ENCODE measurements at regions not wholly inside any gene's neighbourhood (a gene's known extent, or its start where the extent isn't known, plus 50 kb on each side); places are given as distances from the start of the nearest gene placed in this dataset.
"Not testable (repeated sequence)": the region's sequence is repeated elsewhere in the genome, so short reads cannot be mapped to it uniquely, and the experiment has no call there.

- H3K4me1 ChIP-seq (ENCODE audit: control insufficient read depth in 1 of 2, insufficient read depth in 2 of 2, low read length in 2 of 2); H3K27me3 ChIP-seq (ENCODE audit: insufficient read depth, low read length); H2AFZ ChIP-seq (ENCODE audit: low read depth, low read length, poor library complexity, severe bottlenecking); RAD21 ChIA-PET (ENCODE audit: low non-redundant PET in 1 of 2, low total read pairs in 2 of 2, uncharacterized antibody in 2 of 2, unreplicated experiment in 2 of 2); DNase-seq (ENCODE audit: low read depth, low spot score); H3K27ac ChIP-seq (ENCODE audit: low read depth, low read length); H3K9me3 ChIP-seq (ENCODE audit: control insufficient read depth in 1 of 2, insufficient read depth in 1 of 2, low read depth in 1 of 2, low read length in 2 of 2); H3K4me3 ChIP-seq (replicated peaks in 1 of 2; ENCODE audit: low read depth in 1 of 2, low read length in 2 of 2); H3K9ac ChIP-seq (ENCODE audit: low read length); intact Hi-C loops (cut with micrococcal nuclease); POLR2A ChIA-PET; H3K79me2 ChIP-seq (ENCODE audit: insufficient read depth, low read length); ATAC-seq; BruUV-seq (replicated peaks); H4K20me1 ChIP-seq (ENCODE audit: insufficient read depth); H3K4me2 ChIP-seq (ENCODE audit: low read length); H3K36me3 ChIP-seq (ENCODE audit: control insufficient read depth in 1 of 2, insufficient read depth in 2 of 2, low read length in 2 of 2); H3K9me2 ChIP-seq (ENCODE audit: insufficient read depth); CTCF ChIA-PET: not testable (repeated sequence)
These were observed 781.5 kb upstream of the SGO1 start for GRCh38 chr3:20967485-20967884.

GRCh38 chr3:20958161-20958560, 772.2 kb upstream of the SGO1 start:
- RAD21 ChIA-PET (ENCODE audit: low non-redundant PET in 1 of 2, low total read pairs in 2 of 2, uncharacterized antibody in 2 of 2, unreplicated experiment in 2 of 2), result no interaction called here

More at GRCh38 chr3:20958161-20958560, 772.2 kb upstream of the SGO1 start:
- no peak for TF ChIP-seq EZH2 (IDR thresholded peaks at IDR 0.05)
- TF ChIP-seq ZBTB33 (IDR thresholded peaks at IDR 0.05; ENCODE audit: extremely low read depth, insufficient replicate concordance, low read length), result no peak
- no peak for TF ChIP-seq POLR2A (IDR thresholded peaks at IDR 0.05; ENCODE audit: borderline replicate concordance, extremely low read depth, insufficient read depth, insufficient read length)
- TF ChIP-seq FOSL1 (IDR thresholded peaks at IDR 0.05; ENCODE audit: low read depth), result no peak
- TF ChIP-seq RAD21 (IDR thresholded peaks at IDR 0.05; ENCODE audit: low read depth), result no peak
- TF ChIP-seq, protein P1, sequence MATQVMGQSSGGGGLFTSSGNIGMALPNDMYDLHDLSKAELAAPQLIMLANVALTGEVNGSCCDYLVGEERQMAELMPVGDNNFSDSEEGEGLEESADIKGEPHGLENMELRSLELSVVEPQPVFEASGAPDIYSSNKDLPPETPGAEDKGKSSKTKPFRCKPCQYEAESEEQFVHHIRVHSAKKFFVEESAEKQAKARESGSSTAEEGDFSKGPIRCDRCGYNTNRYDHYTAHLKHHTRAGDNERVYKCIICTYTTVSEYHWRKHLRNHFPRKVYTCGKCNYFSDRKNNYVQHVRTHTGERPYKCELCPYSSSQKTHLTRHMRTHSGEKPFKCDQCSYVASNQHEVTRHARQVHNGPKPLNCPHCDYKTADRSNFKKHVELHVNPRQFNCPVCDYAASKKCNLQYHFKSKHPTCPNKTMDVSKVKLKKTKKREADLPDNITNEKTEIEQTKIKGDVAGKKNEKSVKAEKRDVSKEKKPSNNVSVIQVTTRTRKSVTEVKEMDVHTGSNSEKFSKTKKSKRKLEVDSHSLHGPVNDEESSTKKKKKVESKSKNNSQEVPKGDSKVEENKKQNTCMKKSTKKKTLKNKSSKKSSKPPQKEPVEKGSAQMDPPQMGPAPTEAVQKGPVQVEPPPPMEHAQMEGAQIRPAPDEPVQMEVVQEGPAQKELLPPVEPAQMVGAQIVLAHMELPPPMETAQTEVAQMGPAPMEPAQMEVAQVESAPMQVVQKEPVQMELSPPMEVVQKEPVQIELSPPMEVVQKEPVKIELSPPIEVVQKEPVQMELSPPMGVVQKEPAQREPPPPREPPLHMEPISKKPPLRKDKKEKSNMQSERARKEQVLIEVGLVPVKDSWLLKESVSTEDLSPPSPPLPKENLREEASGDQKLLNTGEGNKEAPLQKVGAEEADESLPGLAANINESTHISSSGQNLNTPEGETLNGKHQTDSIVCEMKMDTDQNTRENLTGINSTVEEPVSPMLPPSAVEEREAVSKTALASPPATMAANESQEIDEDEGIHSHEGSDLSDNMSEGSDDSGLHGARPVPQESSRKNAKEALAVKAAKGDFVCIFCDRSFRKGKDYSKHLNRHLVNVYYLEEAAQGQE (IDR thresholded peaks at IDR 0.05; ENCODE audit: low read depth), result no peak
- no peak for TF ChIP-seq SRF (IDR thresholded peaks at IDR 0.05; ENCODE audit: low read depth)
- no peak for TF ChIP-seq POLR2AphosphoS5 (IDR thresholded peaks at IDR 0.05; ENCODE audit: low read depth, low read length)
- TF ChIP-seq EZH2phosphoT487 (IDR thresholded peaks at IDR 0.05; ENCODE audit: borderline replicate concordance), result no peak
- no peak for TF ChIP-seq YY1 (IDR thresholded peaks at IDR 0.05; ENCODE audit: extremely low read depth, insufficient replicate concordance, low read depth, low read length)
- TF ChIP-seq SP1 (IDR thresholded peaks at IDR 0.05; ENCODE audit: low read depth), result no peak
- ChIA-PET CTCF (no interaction called here), POLR2A (no interaction called here)
- BruUV-seq (replicated peaks), result no TSS peak
- ATAC-seq (no peak), DNase-seq (ENCODE audit: low read depth, low spot score) (no peak)
- H3K4me2 ChIP-seq (ENCODE audit: low read length), result no peak overlapping the region
- no peaks in the 10 kb centered on the region for H3K27me3 ChIP-seq (ENCODE audit: insufficient read depth, low read length)
- H3K27ac ChIP-seq (ENCODE audit: low read depth, low read length), result no peak overlapping the region
- H3K9me2 ChIP-seq (ENCODE audit: insufficient read depth), result no peaks in the 10 kb centered on the region
- H2AFZ ChIP-seq (ENCODE audit: low read depth, low read length, poor library complexity, severe bottlenecking), result no peak overlapping the region
- intact Hi-C loops (cut with micrococcal nuclease), result no loop called here
- no peaks in the 10 kb centered on the region for H3K36me3 ChIP-seq (ENCODE audit: control insufficient read depth in 1 of 2, insufficient read depth in 2 of 2, low read length in 2 of 2)
- H3K9ac ChIP-seq (ENCODE audit: low read length), result no peak overlapping the region
- no peaks in the 10 kb centered on the region for H3K4me1 ChIP-seq (ENCODE audit: control insufficient read depth in 1 of 2, insufficient read depth in 2 of 2, low read length in 2 of 2)
- H3K4me3 ChIP-seq (replicated peaks in 1 of 2; ENCODE audit: low read depth in 1 of 2, low read length in 2 of 2), result no peak overlapping the region
- peaks cover 0 to 14% of the 10 kb centered on the region in 2 experiments; a peak in 2 of 4 replicates for H3K9me3 ChIP-seq (ENCODE audit: control insufficient read depth in 1 of 2, insufficient read depth in 1 of 2, low read depth in 1 of 2, low read length in 2 of 2)
- H4K20me1 ChIP-seq (ENCODE audit: insufficient read depth), result no peaks in the 10 kb centered on the region
- H3K79me2 ChIP-seq (ENCODE audit: insufficient read depth, low read length), result no peaks in the 10 kb centered on the region

All from HCT116 (cell line).